ENCODE measurements at regions not wholly inside any gene's neighbourhood (a gene's known extent, or its start where the extent isn't known, plus 50 kb on each side); places are given as distances from the start of the nearest gene placed in this dataset.
"Not testable (repeated sequence)": the region's sequence is repeated elsewhere in the genome, so short reads cannot be mapped to it uniquely, and the experiment has no call there.

DNA sequence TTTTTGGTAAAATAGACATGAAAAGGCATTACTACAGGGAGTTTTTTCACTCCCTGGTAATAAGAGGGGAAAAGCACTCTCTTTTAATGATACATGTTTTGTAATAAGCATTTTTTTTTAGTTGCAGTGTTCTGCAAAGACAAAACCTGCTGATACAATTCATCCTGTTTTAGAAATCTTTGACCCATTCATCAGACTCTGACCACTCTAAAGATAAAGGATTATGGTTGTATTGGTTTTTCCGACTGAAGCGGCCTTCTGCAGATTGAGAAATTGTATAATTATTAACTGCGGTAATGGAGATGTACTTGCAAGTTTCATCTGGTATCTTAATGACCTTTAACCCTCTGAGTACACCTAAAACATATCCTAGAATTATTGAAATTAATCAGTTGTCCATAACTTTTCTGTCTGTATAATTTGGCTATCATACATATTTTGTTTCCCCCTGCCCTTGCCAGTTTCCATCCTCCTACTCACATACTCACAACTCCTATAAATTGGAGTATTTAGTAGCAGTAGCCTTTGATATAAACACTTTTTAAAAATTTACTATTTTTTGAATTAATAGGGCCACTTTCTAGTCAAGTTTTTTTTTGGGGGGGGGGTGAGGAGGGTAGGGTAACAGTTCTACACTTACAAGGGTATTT lies 79.4 kb downstream of the SYT15B start:
- H3K9ac ChIP-seq (ENCODE audit: insufficient read depth in 1 of 2, low read length in 2 of 2); H3K27me3 ChIP-seq (ENCODE audit: control insufficient read depth in 3 of 3, insufficient read depth in 3 of 3, low read length in 2 of 3); H3K4me1 ChIP-seq (ENCODE audit: control insufficient read depth in 5 of 5, insufficient read depth in 5 of 5, low read length in 5 of 5); H3K27ac ChIP-seq (ENCODE audit: low read depth in 1 of 2, low read length in 1 of 2); H3K9me3 ChIP-seq (ENCODE audit: control insufficient read depth in 4 of 4, insufficient read depth in 3 of 4, low read length in 3 of 4); H3K4me3 ChIP-seq; H3K36me3 ChIP-seq (ENCODE audit: control insufficient read depth in 4 of 4, insufficient read depth in 4 of 4, low read length in 4 of 4); ATAC-seq (ENCODE audit: insufficient read depth, low FRiP score); DNase-seq: not testable (repeated sequence)
- no CpG with 5 or more reads among the region's 3 CpGs for WGBS, 2 donors

DNA sequence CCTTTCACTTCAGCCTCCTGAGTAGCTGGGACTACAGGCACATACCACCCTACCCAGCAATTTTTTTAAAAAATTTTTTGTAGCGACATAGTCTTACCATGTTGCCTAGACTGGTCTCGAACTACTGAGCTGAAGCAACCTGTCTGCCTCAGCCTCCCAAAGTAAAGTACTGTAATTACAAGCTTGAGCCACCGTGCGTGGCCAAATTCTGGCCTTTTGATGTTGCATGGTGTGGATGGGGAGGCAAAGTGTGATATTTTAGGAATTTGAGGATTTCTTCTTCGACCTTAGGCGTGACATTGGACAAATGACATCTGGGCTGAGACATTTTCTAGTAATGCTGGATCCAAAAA lies 81.8 kb downstream of the SYT15B start:
- not testable (repeated sequence) for H3K27me3 ChIP-seq (ENCODE audit: control insufficient read depth in 3 of 3, insufficient read depth in 3 of 3, low read length in 2 of 3); H3K36me3 ChIP-seq (ENCODE audit: control insufficient read depth in 4 of 4, insufficient read depth in 4 of 4, low read length in 4 of 4); H3K9me3 ChIP-seq (ENCODE audit: control insufficient read depth in 4 of 4, insufficient read depth in 3 of 4, low read length in 3 of 4); DNase-seq; H3K9ac ChIP-seq (ENCODE audit: insufficient read depth in 1 of 2, low read length in 2 of 2); H3K4me3 ChIP-seq; ATAC-seq (ENCODE audit: insufficient read depth, low FRiP score); H3K27ac ChIP-seq (ENCODE audit: low read depth in 1 of 2, low read length in 1 of 2); H3K4me1 ChIP-seq (ENCODE audit: control insufficient read depth in 5 of 5, insufficient read depth in 5 of 5, low read length in 5 of 5)
- WGBS, 2 donors: no CpG with 5 or more reads among the region's 6 CpGs

DNA sequence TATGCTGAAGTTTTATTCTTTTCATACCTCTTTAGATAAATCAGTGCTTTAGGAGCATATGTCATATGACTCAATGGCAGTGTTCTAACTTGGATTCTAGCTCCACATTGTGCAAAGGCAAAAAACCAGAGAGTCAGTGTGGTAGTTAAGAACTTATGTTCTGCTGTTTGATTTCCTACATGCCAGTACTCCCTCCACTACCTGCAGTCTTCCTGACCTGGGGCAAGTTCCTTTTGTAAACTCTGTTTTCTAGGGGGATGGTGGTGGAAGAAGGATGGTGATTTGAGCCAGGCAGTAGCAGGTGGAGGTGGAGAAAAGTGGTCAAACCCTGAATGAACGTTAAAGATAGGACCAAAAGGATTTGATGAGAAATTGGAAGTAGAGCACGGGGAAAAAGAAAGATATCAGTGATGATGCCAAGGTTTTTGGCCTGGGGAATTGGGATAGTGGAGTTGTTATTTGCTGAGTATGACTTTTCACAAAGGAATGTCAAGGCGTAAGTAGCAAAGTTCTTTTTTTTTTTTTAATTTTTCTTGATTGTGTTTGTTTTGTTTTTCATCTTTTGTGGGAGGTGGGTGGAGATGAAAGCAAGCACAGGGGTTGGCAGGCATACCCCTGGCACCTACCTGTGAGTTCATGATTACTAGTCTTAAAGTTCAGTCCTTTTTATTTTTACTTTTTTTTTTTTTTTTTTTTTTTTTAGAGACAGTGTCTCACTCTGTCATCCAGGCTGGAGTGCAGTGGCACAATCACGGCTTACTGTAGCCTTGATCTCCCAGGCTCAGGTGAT lies 82.3 kb downstream of the SYT15B start:
- H3K36me3 ChIP-seq (ENCODE audit: control insufficient read depth in 4 of 4, insufficient read depth in 4 of 4, low read length in 4 of 4); H3K4me3 ChIP-seq; DNase-seq; H3K4me1 ChIP-seq (ENCODE audit: control insufficient read depth in 5 of 5, insufficient read depth in 5 of 5, low read length in 5 of 5); H3K27me3 ChIP-seq (ENCODE audit: control insufficient read depth in 3 of 3, insufficient read depth in 3 of 3, low read length in 2 of 3); H3K9ac ChIP-seq (ENCODE audit: insufficient read depth in 1 of 2, low read length in 2 of 2); H3K27ac ChIP-seq (ENCODE audit: low read depth in 1 of 2, low read length in 1 of 2); H3K9me3 ChIP-seq (ENCODE audit: control insufficient read depth in 4 of 4, insufficient read depth in 3 of 4, low read length in 3 of 4); ATAC-seq (ENCODE audit: insufficient read depth, low FRiP score): not testable (repeated sequence)
- WGBS, 2 donors: 48 to 78% methylated on average over 2 of the region's 4 CpGs

DNA sequence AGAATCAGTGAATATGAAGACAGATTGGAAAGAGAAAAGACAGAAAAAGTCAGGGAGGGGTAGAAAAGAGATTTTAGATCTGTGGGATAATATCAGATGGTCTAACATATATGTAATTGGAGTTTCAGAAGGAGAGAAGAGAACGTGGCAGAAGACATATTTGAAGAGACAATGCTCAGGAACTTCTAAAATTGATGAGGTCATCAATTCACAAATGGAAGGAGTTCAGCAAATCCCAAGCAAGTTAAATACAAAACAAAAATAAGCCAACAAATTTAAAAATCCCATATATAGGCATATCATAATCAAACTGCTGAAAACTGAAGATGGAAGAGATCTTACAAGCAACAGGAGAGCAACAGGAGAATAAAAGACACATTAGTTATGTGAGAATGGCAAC lies 87.3 kb downstream of the SYT15B start:
- not testable (repeated sequence) for H3K9me3 ChIP-seq (ENCODE audit: control insufficient read depth in 4 of 4, insufficient read depth in 3 of 4, low read length in 3 of 4); DNase-seq; ATAC-seq (ENCODE audit: insufficient read depth, low FRiP score); H3K27ac ChIP-seq (ENCODE audit: low read depth in 1 of 2, low read length in 1 of 2); H3K4me3 ChIP-seq; H3K36me3 ChIP-seq (ENCODE audit: control insufficient read depth in 4 of 4, insufficient read depth in 4 of 4, low read length in 4 of 4); H3K4me1 ChIP-seq (ENCODE audit: control insufficient read depth in 5 of 5, insufficient read depth in 5 of 5, low read length in 5 of 5); H3K27me3 ChIP-seq (ENCODE audit: control insufficient read depth in 3 of 3, insufficient read depth in 3 of 3, low read length in 2 of 3); H3K9ac ChIP-seq (ENCODE audit: insufficient read depth in 1 of 2, low read length in 2 of 2)
- WGBS, 2 donors: 43% methylated on average over 1 of the region's 1 CpG; no CpG with 5 or more reads in 1 of the 2 donors

DNA sequence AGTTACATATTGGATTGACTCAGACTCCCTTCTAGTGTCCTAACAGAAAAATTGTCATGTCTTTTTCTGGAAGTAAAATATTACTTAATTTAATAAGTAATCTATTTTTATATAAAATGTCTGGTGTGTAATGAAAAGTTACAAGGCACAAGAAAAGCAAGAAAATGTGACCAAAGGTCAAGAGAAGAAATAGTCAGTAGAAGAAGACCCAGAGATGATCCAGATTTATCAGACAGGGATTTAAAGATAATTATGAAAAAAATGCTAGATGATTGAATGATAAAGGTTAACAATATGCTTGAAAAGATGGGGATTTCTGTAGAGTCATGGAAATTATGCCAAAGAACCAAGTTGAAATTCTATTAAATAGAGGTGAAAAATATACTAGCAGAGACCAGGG lies 87.8 kb downstream of the SYT15B start:
- not testable (repeated sequence) for H3K36me3 ChIP-seq (ENCODE audit: control insufficient read depth in 4 of 4, insufficient read depth in 4 of 4, low read length in 4 of 4); H3K9ac ChIP-seq (ENCODE audit: insufficient read depth in 1 of 2, low read length in 2 of 2); H3K4me1 ChIP-seq (ENCODE audit: control insufficient read depth in 5 of 5, insufficient read depth in 5 of 5, low read length in 5 of 5); H3K9me3 ChIP-seq (ENCODE audit: control insufficient read depth in 4 of 4, insufficient read depth in 3 of 4, low read length in 3 of 4); DNase-seq; H3K27me3 ChIP-seq (ENCODE audit: control insufficient read depth in 3 of 3, insufficient read depth in 3 of 3, low read length in 2 of 3); H3K27ac ChIP-seq (ENCODE audit: low read depth in 1 of 2, low read length in 1 of 2); ATAC-seq (ENCODE audit: insufficient read depth, low FRiP score); H3K4me3 ChIP-seq

DNA sequence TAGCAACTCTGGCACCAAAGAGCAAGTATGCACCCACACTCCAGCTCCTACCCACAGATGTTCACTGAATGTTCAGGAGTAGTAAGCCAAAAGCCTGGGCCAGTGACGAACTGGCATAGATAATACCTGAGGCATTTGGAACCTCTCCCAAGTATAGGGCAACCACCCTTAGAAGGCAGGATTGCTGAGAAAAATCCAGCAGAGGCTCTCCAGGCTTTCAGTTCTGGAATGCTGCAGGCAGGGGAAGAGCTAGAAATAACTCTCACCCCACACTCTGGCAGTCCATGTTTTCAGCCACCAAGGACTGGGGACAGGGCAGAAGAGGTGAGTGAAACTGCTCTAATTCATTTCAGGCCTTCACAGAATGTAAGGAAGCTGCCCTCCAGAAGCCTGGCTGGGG lies 90.3 kb downstream of the SYT15B start:
- not testable (repeated sequence) for DNase-seq; H3K9me3 ChIP-seq (ENCODE audit: control insufficient read depth in 4 of 4, insufficient read depth in 3 of 4, low read length in 3 of 4); H3K4me1 ChIP-seq (ENCODE audit: control insufficient read depth in 5 of 5, insufficient read depth in 5 of 5, low read length in 5 of 5); H3K27me3 ChIP-seq (ENCODE audit: control insufficient read depth in 3 of 3, insufficient read depth in 3 of 3, low read length in 2 of 3); H3K27ac ChIP-seq (ENCODE audit: low read depth in 1 of 2, low read length in 1 of 2); H3K4me3 ChIP-seq; H3K36me3 ChIP-seq (ENCODE audit: control insufficient read depth in 4 of 4, insufficient read depth in 4 of 4, low read length in 4 of 4); ATAC-seq (ENCODE audit: insufficient read depth, low FRiP score); H3K9ac ChIP-seq (ENCODE audit: insufficient read depth in 1 of 2, low read length in 2 of 2)
- WGBS, 2 donors: no CpG with 5 or more reads among the region's 1 CpG

DNA sequence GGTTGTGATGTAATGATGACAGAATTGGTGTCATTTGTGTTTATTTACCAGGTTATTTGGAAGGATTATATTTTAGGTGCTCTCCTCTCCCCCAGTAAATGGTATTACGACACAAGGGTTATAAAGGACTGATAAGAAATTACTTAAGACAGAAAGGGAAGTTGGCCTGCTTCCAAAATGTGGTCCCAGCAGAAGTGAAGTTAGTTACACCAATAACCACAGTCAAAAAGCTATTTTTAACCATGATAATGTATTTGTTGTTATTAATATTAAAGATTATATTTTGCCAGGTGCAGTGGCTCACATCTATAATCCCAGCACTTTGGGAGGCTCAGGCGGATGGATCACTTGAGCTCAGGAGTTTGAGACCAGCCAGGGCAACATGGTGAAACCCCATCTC lies 92.5 kb downstream of the SYT15B start:
- not testable (repeated sequence) for H3K9ac ChIP-seq (ENCODE audit: insufficient read depth in 1 of 2, low read length in 2 of 2)

DNA sequence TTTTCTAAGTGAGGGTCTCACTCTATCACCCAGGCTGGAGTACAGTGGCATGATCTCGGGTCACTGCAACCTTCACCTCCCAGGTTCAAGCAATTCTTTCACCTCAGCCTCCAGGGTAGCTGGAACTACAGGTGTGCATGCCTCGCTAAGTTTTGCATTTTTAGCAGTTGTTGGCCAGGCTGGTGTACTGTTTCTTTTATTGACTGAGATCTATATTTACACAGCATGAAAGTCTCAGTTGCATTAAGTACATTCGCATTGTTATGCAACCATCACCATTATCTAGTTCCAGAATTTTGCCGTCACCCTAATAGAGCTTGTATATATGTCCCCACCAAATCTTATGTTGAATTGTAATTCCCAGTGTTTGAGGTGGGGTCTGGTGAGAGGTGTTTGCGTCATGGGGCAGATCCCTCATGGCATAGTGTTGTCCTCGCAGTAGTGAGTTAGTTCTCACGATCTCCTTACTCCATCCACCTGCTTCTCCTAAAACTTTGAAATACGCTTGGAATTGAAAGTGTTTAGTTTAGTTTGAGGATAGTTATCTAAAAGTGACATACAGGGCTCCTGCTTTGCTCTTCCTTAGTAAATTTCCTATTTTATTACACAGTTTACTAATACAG lies 101.3 kb downstream of the SYT15B start:
- not testable (repeated sequence) for H3K4me1 ChIP-seq (ENCODE audit: control insufficient read depth in 5 of 5, insufficient read depth in 5 of 5, low read length in 5 of 5); H3K9ac ChIP-seq (ENCODE audit: insufficient read depth in 1 of 2, low read length in 2 of 2); H3K36me3 ChIP-seq (ENCODE audit: control insufficient read depth in 4 of 4, insufficient read depth in 4 of 4, low read length in 4 of 4); H3K27me3 ChIP-seq (ENCODE audit: control insufficient read depth in 3 of 3, insufficient read depth in 3 of 3, low read length in 2 of 3); H3K27ac ChIP-seq (ENCODE audit: low read depth in 1 of 2, low read length in 1 of 2); H3K4me3 ChIP-seq; H3K9me3 ChIP-seq (ENCODE audit: control insufficient read depth in 4 of 4, insufficient read depth in 3 of 4, low read length in 3 of 4); ATAC-seq (ENCODE audit: insufficient read depth, low FRiP score); DNase-seq
- 87 to 100% methylated on average over 3 of the region's 8 CpGs for WGBS, 2 donors

More for the DNA sequence above, 92.5 kb downstream of the SYT15B start:
- H3K9me3 ChIP-seq (ENCODE audit: control insufficient read depth in 4 of 4, insufficient read depth in 3 of 4, low read length in 3 of 4); H3K4me1 ChIP-seq (ENCODE audit: control insufficient read depth in 5 of 5, insufficient read depth in 5 of 5, low read length in 5 of 5); ATAC-seq (ENCODE audit: insufficient read depth, low FRiP score); DNase-seq; H3K27me3 ChIP-seq (ENCODE audit: control insufficient read depth in 3 of 3, insufficient read depth in 3 of 3, low read length in 2 of 3); H3K36me3 ChIP-seq (ENCODE audit: control insufficient read depth in 4 of 4, insufficient read depth in 4 of 4, low read length in 4 of 4); H3K27ac ChIP-seq (ENCODE audit: low read depth in 1 of 2, low read length in 1 of 2); H3K4me3 ChIP-seq: not testable (repeated sequence)
- 29 to 67% methylated on average over 1 of the region's 2 CpGs for WGBS, 2 donors

Measured in lung (tissue), 9 donors.